Caki2 (cell line): ENCODE measurements at regions not wholly inside any gene's neighbourhood (a gene's known extent, or its start where the extent isn't known, plus 50 kb on each side); places are given as distances from the start of the nearest gene placed in this dataset.

Experiments used
- DNase-seq: peaks from one replicate; pipeline ENCODE4 v3.0.0-alpha.2; 2015; ENCODE audit warnings: low read depth
- in situ Hi-C: cut with HindIII; loops from 2 replicates; pipeline ENCODE4 v1.10.0; 2016; ENCODE audit warnings: low sequenced_read_pairs, low pct_unique_long_range_greater_than_20kb, mixed read lengths

DNA sequence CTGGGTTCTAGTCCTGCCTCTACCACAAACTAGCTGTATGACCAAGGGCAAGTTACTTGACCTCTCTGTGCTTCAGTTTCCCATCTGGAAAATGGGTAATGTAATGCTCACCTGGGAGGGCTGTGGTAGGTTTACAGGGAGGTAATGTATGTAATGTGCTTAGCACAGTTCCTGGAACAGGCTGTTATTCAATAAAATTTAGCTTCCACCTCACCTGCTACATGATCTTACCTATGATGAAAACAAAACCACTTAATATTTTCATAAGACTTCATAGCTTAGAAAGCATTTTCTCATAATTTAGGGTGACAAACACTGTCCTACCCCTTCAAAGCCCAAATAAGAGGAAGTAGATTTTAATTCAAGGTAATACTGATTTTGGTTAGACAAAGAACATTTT lies 530.6 kb downstream of the FUT8 start:
- in situ Hi-C loops = no loop called here
- DNase-seq = no peak

- no peak for DNase-seq
- in situ Hi-C loops = no loop called here
Observed at GRCh38 chr14:65943916-65944410, 531.4 kb downstream of the FUT8 start.

DNA sequence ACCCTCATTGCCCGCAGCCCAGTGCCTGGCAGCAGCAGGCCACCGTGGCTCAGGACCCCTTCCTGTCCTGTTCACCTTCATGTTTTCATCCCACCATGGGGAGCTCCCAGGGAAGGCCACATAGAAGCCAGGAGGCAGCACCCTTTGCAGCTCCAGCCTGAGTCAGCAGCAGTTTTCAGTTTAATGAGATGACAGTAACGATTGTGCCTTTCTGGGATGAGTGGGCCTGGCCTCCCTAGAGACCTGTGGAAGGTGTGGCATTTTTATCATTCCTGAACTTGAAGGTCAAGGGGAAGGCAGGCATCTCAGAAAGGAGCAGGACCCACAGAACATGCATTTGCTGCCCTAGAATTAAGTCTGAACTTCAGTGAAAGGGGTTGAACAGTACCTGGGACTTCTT lies 532.8 kb downstream of the FUT8 start:
- no peak for DNase-seq
- in situ Hi-C loops = no loop called here

- in situ Hi-C loops = no loop called here
- DNase-seq = no peak
Observed at GRCh38 chr14:65946494-65946893, 534.0 kb downstream of the FUT8 start.

- in situ Hi-C loops = no loop called here
- DNase-seq = no peak
Observed at GRCh38 chr14:65948302-65948701, 535.8 kb downstream of the FUT8 start.

DNA sequence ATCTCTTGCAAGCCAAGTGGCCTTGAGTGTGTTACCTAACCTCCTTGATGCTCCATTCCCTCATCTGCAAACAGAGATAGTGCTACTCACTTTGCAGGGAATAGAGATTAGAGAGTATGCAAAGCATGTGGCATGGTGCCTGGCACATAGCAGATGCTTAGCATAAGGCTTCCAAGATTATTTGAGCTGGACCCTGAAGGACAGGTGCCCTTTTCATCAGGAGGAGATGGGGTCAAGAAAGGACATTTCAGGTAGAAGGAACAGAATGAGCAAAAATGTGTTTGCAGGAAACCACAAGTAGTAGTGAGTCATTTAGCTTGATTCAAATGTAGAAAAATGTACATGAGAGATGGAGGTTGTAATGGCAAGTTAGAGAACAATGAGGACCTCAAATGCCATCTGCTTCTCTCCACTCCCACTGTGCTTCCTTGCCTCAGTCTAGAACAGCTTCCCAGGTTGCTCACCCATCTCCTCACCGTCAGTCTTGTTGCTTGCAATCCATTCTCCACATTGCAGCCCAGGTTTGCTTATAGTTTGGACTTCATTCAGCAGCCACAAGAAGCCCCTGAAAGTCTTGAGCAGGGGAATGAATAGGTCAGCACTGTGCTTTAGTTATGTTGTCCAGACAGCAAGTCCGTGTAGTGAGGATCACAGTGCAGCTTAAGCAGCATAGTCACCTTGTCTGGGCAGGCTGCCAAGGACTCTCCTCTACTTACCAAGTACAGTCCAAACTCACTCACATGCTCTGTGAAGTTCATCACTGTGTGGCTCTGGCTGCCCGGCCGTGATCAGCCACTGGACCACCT lies 536.3 kb upstream of the CCDC196 start:
- DNase-seq = peak; percentile 33
- in situ Hi-C loops = no loop called here

GRCh38 chr14:65954942-65955341 lies 531.2 kb upstream of the CCDC196 start:
- DNase-seq = no peak
- in situ Hi-C loops = no loop called here

- in situ Hi-C loops = no loop called here
Observed at GRCh38 chr14:65957631-65958205, 528.5 kb upstream of the CCDC196 start.

GRCh38 chr14:65958664-65959562 lies 527.3 kb upstream of the CCDC196 start:
- in situ Hi-C loops = no loop called here
- DNase-seq = no peak

More at GRCh38 chr14:65957631-65958205, 528.5 kb upstream of the CCDC196 start:
- no peak for DNase-seq

DNA sequence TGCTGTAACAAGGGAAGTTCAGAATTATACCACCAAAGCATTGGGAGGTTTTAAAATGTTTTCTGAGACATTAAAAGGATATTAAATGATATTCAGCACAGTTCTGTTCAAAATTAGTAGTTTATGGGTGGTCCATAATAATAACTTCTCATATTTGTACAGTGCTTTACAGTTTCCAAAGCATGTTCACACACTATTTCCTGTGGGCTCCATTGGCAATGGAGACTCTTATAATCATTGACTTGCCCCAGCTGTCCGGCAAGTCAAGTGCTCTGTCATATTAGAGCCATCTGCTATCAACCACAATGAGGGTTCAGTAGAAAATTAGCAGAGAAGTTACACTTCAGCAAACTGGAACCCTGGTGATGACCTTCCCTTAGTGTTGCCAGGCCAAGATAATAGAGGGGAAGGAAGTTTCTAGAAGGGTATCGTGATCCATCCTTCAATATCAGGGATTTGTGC lies 526.6 kb upstream of the CCDC196 start:
- in situ Hi-C loops = no loop called here
- no peak for DNase-seq

GRCh38 chr14:65961004-65961403 lies 525.2 kb upstream of the CCDC196 start:
- DNase-seq = no peak
- in situ Hi-C loops = no loop called here

DNA sequence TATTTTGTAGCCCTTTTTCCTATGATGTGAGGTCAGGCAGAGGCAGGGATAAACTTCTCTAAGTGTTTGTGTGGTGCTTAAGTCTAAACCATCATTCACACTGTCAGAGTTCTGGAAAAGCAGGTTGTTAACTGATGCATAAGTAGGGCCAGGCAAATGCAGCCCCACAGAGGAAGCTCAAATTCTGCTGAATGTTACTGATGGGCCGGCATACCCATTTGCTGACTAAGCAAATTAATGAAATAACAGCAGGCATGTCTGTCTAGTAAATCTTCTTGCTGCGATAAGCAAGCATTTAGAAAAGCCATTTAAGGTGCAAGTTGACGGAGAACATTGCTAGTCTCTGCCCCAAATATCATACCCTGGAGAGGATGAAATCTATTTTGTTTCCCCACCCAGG lies 523.2 kb upstream of the CCDC196 start:
- no peak for DNase-seq
- in situ Hi-C loops = no loop called here

GRCh38 chr14:65964366-65964765 lies 521.8 kb upstream of the CCDC196 start:
- in situ Hi-C loops = no loop called here
- DNase-seq = no peak

GRCh38 chr14:65966188-65966587 lies 520.0 kb upstream of the CCDC196 start:
- no peak for DNase-seq
- in situ Hi-C loops = no loop called here

DNA sequence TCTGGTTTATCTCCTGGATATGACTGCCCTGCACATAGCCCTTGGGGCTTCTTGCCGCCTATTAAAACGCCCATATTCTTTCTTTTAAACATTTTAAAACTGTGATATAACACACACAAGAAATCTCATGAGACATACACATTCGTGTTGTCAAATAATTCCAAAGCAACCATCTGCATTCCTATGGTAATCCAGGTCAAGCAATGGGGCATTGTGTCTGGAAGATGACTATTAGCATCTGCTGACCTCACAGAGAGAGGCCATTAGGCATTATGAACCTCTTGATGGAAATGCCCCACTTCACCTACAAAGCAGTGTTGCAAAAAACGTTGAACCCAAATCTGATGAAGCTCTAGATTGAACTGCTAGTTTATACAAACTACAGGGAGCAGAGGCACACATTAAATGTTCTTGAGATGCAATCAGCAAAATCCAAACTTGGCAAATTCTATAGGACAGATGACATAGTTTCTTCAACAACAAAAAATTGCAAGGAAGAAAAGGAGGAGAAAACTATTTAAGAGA lies 513.8 kb upstream of the CCDC196 start:
- in situ Hi-C loops = no loop called here
- DNase-seq = no peak

GRCh38 chr14:65972891-65973290 lies 513.3 kb upstream of the CCDC196 start:
- in situ Hi-C loops = no loop called here
- no peak for DNase-seq

GRCh38 chr14:65975865-65976264 lies 510.3 kb upstream of the CCDC196 start:
- in situ Hi-C loops = no loop called here

DNA sequence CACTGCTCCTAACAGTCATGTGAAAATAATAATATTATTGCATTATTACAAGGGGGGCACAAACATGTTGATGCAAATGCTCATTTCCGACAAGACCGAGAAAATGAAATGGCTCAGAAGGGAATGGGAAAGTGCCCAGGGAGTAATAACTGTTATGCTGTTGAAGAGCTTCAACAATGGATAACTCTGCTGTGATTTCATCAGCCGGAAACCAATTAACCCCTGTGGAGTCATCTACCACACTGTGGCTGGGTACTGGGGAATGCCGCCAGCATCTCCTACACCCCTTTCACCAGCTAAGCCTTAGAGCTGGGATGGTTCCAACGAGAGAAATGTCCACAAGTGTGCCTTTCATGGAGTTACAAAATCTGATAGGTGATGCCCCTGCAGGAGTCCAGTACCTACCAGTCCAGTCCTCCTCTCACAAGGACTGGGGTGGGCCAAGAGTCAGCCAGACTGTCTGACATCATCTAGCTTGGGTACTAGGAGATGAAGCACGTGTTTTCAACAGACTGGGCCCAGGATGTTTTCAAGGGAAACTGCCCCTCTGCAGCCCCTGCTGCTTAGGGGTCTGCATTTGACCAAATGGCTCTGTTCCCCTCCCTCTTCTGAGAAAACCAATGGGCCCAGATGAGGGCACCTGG lies 509.3 kb upstream of the CCDC196 start:
- in situ Hi-C loops = no loop called here
- no peak for DNase-seq

More at GRCh38 chr14:65975865-65976264, 510.3 kb upstream of the CCDC196 start:
- DNase-seq = no peak
